ENCODE measurements at regions not wholly inside any gene's neighbourhood (a gene's known extent, or its start where the extent isn't known, plus 50 kb on each side); places are given as distances from the start of the nearest gene placed in this dataset.

GRCh38 chr5:66247176-66247960 is 103.3 kb downstream of the SREK1 start:
- H3K9me3 Mint-ChIP-seq, result no peaks in the 10 kb centered on the region
- no peak overlapping the region for H4K5ac ChIP-seq (ENCODE audit: insufficient read length, low read depth, low read length)
- H3K9me3 ChIP-seq (ENCODE audit: control insufficient read depth, low read depth, low read length), result no peaks in the 10 kb centered on the region
- H3K4me1 Mint-ChIP-seq, result peaks cover 8 to 14% of the 10 kb centered on the region in 2 experiments
- H2BK20ac ChIP-seq (ENCODE audit: low read depth, low read length, poor library complexity, severe bottlenecking), result no peak overlapping the region
- no peak overlapping the region for H3K4me3 Mint-ChIP-seq
- no peak overlapping the region for H2AK5ac ChIP-seq (ENCODE audit: insufficient read length, low read length)
- no peaks in the 10 kb centered on the region for H3K79me1 ChIP-seq (ENCODE audit: insufficient read depth, low read depth, low read length, poor library complexity, severe bottlenecking)
- H2BK15ac ChIP-seq (ENCODE audit: low read depth, low read length), result no peak overlapping the region
- no peak overlapping the region for H3K56ac ChIP-seq (ENCODE audit: insufficient read length, low read depth, low read length)
- no peak overlapping the region for H2BK12ac ChIP-seq (ENCODE audit: insufficient read length, low read depth, low read length)
- no peak overlapping the region for H2AFZ ChIP-seq (ENCODE audit: low read length)
- H3K4me1 ChIP-seq (ENCODE audit: insufficient read depth, low read length), result peaks cover 6% of the 10 kb centered on the region; the same call in 1 of the 2 replicates
- no CpG with 5 or more reads among the region's 4 CpGs for WGBS (ENCODE audit: extremely low coverage, insufficient read length, low lambda C conversion rate)
- H3K27me3 ChIP-seq (ENCODE audit: insufficient read depth, low read length), result no peaks in the 10 kb centered on the region
- H3K79me2 ChIP-seq (ENCODE audit: insufficient read depth, low read length), result no peaks in the 10 kb centered on the region
- no peak overlapping the region for H3T11ph ChIP-seq (ENCODE audit: low read length)
- H4K91ac ChIP-seq (ENCODE audit: insufficient read length, low read depth, low read length), result no peak overlapping the region
- no peak overlapping the region for H3K14ac ChIP-seq (ENCODE audit: insufficient read depth, low read length)
- H3K9ac ChIP-seq (ENCODE audit: extremely low read depth, insufficient read length, low read length), result no peak overlapping the region
- no peaks in the 10 kb centered on the region for H3K36me3 Mint-ChIP-seq (ENCODE audit: insufficient read depth in 1 of 3, low read depth in 3 of 3)
- TF ChIP-seq CTCF (conservative IDR thresholded peaks at IDR 0.05), result no peak
- no peak overlapping the region for H2BK120ac ChIP-seq (ENCODE audit: low read depth, low read length, poor library complexity, severe bottlenecking)
- no peak overlapping the region for H4K8ac ChIP-seq (replicated peaks; ENCODE audit: insufficient read length, low read depth, low read length)
- no peaks in the 10 kb centered on the region for H3K27me3 Mint-ChIP-seq (ENCODE audit: low read depth)
- H3K23me2 ChIP-seq (ENCODE audit: insufficient read length, low read depth, low read length, poor library complexity, severe bottlenecking), result no peaks in the 10 kb centered on the region
- no peak overlapping the region for H3K18ac ChIP-seq (ENCODE audit: insufficient read length, low read depth, low read length)
- no peak overlapping the region for H2BK5ac ChIP-seq (ENCODE audit: insufficient read length, low read length)
- H3K4ac ChIP-seq (ENCODE audit: low read depth, low read length), result no peak overlapping the region
- no peak overlapping the region for H3K23ac ChIP-seq (ENCODE audit: insufficient read length, low read depth, low read length)
- no peak overlapping the region for H3K4me2 ChIP-seq (ENCODE audit: insufficient read depth, insufficient read length, low read length)
- no peak for DNase-seq
- H3K27ac ChIP-seq (ENCODE audit: insufficient read length, low read depth, low read length), result no peak overlapping the region
- no peak overlapping the region for H3K27ac Mint-ChIP-seq
- no peaks in the 10 kb centered on the region for H4K20me1 ChIP-seq (ENCODE audit: control insufficient read depth, insufficient read depth, insufficient read length)

All from H9 (cell line).